HEK293T (cell line): ENCODE measurements at regions not wholly inside any gene's neighbourhood (a gene's known extent, or its start where the extent isn't known, plus 50 kb on each side); places are given as distances from the start of the nearest gene placed in this dataset.

Experiments used
- HDGF ChIP-seq: fragments of 450-650 bp; IDR thresholded peaks from 2 replicates; pipeline ENCODE4 v1.6.1; 2017; ENCODE audit warnings: antibody characterized with exemption, borderline replicate concordance
- SUZ12 ChIP-seq: fragments of 450-650 bp; IDR thresholded peaks from 2 replicates; pipeline ENCODE4 v1.6.1; 2016; ENCODE audit warnings: mild to moderate bottlenecking

DNA sequence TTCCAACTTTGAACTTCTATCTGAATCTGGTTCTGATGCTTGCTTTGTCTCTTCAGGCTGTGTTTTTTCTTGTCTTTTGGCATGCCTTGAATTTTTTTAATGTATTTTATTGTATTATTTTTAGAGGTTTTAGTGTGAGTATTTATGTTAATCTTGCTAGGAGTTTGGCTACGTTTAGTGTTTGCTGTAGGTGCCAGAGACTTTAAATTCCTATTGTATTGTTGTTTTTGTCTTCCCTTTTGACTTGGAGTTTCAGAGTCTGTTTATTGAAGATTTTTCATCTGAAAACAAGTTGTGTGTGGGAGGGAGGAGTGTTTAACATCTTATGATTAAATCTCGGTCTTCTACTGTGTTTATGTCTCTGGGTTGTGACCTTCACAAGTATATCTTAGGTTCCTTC, 956.8 kb downstream of the TLE1 start:
- TF ChIP-seq SUZ12 (no peak), HDGF (no peak)
